ENCODE measurements at regions not wholly inside any gene's neighbourhood (a gene's known extent, or its start where the extent isn't known, plus 50 kb on each side); places are given as distances from the start of the nearest gene placed in this dataset.

- no peak overlapping the region for H3K9ac ChIP-seq (ENCODE audit: low read depth, low read length)
- H3K36me3 ChIP-seq (ENCODE audit: control insufficient read depth, insufficient read depth, low read length) = no peaks in the 10 kb centered on the region
- no peaks in the 10 kb centered on the region for H3K4me1 ChIP-seq (ENCODE audit: control insufficient read depth, insufficient read depth, low read length)
- H3K27me3 ChIP-seq (ENCODE audit: control insufficient read depth, insufficient read depth, low read length) = peaks cover 100% of the 10 kb centered on the region
- H3K9me3 ChIP-seq (ENCODE audit: control insufficient read depth, insufficient read depth, low read length) = no peaks in the 10 kb centered on the region
- peak overlapping the region; percentile 15 for H3K4me3 ChIP-seq (ENCODE audit: low read depth, low read length)
Measured at GRCh38 chr15:96408591-96409183, 78.2 kb downstream of the NR2F2 start.

DNA sequence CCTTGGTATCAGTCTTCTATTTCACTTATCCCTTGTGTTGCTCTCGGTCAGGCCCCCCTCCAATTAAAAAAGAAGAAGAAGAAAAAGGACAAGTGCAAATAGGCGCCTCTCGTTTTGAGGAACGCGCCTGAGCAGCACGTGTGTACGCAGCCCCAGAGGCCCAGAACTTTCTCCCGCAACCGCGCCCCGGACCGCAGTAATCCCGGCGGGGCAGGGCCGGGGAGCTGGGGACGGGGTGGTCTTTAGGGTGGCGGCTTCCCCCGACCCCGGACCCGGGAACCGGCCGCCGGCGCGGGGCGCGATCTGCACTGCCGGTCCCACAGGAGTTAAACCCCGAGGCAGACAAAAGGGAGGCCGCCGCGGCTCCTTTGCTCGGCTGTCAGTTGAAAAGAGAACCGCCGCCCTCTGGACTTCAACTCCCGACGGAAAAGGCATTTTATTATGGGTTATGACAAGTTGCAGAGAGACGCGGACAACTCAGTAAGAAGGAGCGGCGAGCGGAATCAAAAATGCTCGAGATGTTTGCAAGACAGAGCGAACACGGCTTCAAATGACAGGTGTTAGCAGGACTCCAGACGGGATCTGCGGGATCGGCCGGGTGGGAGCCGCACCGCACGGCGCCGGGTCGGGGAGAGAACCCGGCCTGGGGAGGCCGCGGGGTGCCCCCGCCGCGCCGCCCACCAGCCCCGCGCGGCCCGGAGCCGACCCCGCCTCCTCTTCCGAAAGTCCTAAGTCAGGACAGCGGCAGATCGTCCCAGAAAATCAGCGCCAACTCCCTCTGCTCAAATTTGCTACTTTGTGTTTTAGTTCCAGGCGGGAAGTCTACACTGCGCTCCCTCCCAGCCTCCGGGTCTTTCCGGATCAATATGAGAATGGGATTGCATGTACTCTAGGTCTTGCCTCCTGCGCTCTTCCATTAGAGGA, 79.0 kb downstream of the NR2F2 start:
- Histone ChIP-seq H3K4me3 (ENCODE audit: low read depth, low read length) (peak overlapping the region; percentile 15), H3K4me1 (ENCODE audit: control insufficient read depth, insufficient read depth, low read length) (no peaks in the 10 kb centered on the region), H3K9ac (ENCODE audit: low read depth, low read length) (no peak overlapping the region), H3K27me3 (ENCODE audit: control insufficient read depth, insufficient read depth, low read length) (peaks cover 100% of the 10 kb centered on the region), H3K9me3 (ENCODE audit: control insufficient read depth, insufficient read depth, low read length) (no peaks in the 10 kb centered on the region), H3K36me3 (ENCODE audit: control insufficient read depth, insufficient read depth, low read length) (no peaks in the 10 kb centered on the region)

GRCh38 chr15:96410175-96411055, 79.9 kb downstream of the NR2F2 start:
- peaks cover 100% of the 10 kb centered on the region for H3K27me3 ChIP-seq (ENCODE audit: control insufficient read depth, insufficient read depth, low read length)

GRCh38 chr15:96411056-96412031, 80.8 kb downstream of the NR2F2 start:
- H3K9me3 ChIP-seq (ENCODE audit: control insufficient read depth, insufficient read depth, low read length) = no peaks in the 10 kb centered on the region
- peaks cover 100% of the 10 kb centered on the region for H3K27me3 ChIP-seq (ENCODE audit: control insufficient read depth, insufficient read depth, low read length)
- H3K9ac ChIP-seq (ENCODE audit: low read depth, low read length) = no peak overlapping the region
- no peaks in the 10 kb centered on the region for H3K36me3 ChIP-seq (ENCODE audit: control insufficient read depth, insufficient read depth, low read length)
- H3K4me3 ChIP-seq (ENCODE audit: low read depth, low read length) = no peak overlapping the region
- no peaks in the 10 kb centered on the region for H3K4me1 ChIP-seq (ENCODE audit: control insufficient read depth, insufficient read depth, low read length)

More at GRCh38 chr15:96410175-96411055, 79.9 kb downstream of the NR2F2 start:
- Histone ChIP-seq H3K9ac (ENCODE audit: low read depth, low read length) (no peak overlapping the region), H3K36me3 (ENCODE audit: control insufficient read depth, insufficient read depth, low read length) (no peaks in the 10 kb centered on the region), H3K4me1 (ENCODE audit: control insufficient read depth, insufficient read depth, low read length) (no peaks in the 10 kb centered on the region), H3K4me3 (ENCODE audit: low read depth, low read length) (peak overlapping the region; percentile 20), H3K9me3 (ENCODE audit: control insufficient read depth, insufficient read depth, low read length) (no peaks in the 10 kb centered on the region)

GRCh38 chr15:96412045-96412905, 81.8 kb downstream of the NR2F2 start:
- H3K9ac ChIP-seq (ENCODE audit: low read depth, low read length) = no peak overlapping the region
- H3K4me3 ChIP-seq (ENCODE audit: low read depth, low read length) = no peak overlapping the region
- H3K4me1 ChIP-seq (ENCODE audit: control insufficient read depth, insufficient read depth, low read length) = no peaks in the 10 kb centered on the region
- no peaks in the 10 kb centered on the region for H3K9me3 ChIP-seq (ENCODE audit: control insufficient read depth, insufficient read depth, low read length)
- peaks cover 100% of the 10 kb centered on the region for H3K27me3 ChIP-seq (ENCODE audit: control insufficient read depth, insufficient read depth, low read length)
- H3K36me3 ChIP-seq (ENCODE audit: control insufficient read depth, insufficient read depth, low read length) = no peaks in the 10 kb centered on the region

GRCh38 chr15:96412906-96413231, 82.4 kb downstream of the NR2F2 start:
- H3K9ac ChIP-seq (ENCODE audit: low read depth, low read length) = no peak overlapping the region
- H3K36me3 ChIP-seq (ENCODE audit: control insufficient read depth, insufficient read depth, low read length) = no peaks in the 10 kb centered on the region
- H3K4me3 ChIP-seq (ENCODE audit: low read depth, low read length) = no peak overlapping the region
- no peaks in the 10 kb centered on the region for H3K4me1 ChIP-seq (ENCODE audit: control insufficient read depth, insufficient read depth, low read length)
- no peaks in the 10 kb centered on the region for H3K9me3 ChIP-seq (ENCODE audit: control insufficient read depth, insufficient read depth, low read length)
- peaks cover 100% of the 10 kb centered on the region for H3K27me3 ChIP-seq (ENCODE audit: control insufficient read depth, insufficient read depth, low read length)

- Histone ChIP-seq H3K27me3 (ENCODE audit: control insufficient read depth, insufficient read depth, low read length) (peaks cover 100% of the 10 kb centered on the region), H3K4me1 (ENCODE audit: control insufficient read depth, insufficient read depth, low read length) (no peaks in the 10 kb centered on the region), H3K9ac (ENCODE audit: low read depth, low read length) (no peak overlapping the region), H3K36me3 (ENCODE audit: control insufficient read depth, insufficient read depth, low read length) (no peaks in the 10 kb centered on the region), H3K4me3 (ENCODE audit: low read depth, low read length) (no peak overlapping the region), H3K9me3 (ENCODE audit: control insufficient read depth, insufficient read depth, low read length) (no peaks in the 10 kb centered on the region)
Measured at GRCh38 chr15:96413657-96414056, 83.2 kb downstream of the NR2F2 start.

DNA sequence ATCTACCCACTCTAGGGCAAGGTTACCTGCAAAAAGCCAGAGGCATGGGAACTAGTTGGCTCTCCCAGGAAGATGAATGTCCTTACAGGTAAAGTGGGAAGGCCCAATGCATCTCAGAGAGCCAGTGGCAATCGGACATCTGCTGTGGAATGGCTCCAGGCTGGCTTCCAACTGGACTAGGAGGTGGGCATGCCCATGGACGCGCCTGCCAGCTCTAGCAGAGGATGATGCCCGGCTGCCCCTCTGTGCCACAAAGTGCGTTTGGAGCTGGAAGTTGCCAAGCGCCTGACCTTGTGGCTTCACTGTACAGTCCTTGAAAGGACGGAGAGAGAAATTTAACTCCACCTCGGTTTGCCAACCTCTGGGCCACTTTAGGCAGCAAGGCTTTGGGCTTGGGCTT, 84.4 kb downstream of the NR2F2 start:
- H3K9me3 ChIP-seq (ENCODE audit: control insufficient read depth, insufficient read depth, low read length) = no peaks in the 10 kb centered on the region
- no peaks in the 10 kb centered on the region for H3K4me1 ChIP-seq (ENCODE audit: control insufficient read depth, insufficient read depth, low read length)
- H3K27me3 ChIP-seq (ENCODE audit: control insufficient read depth, insufficient read depth, low read length) = peaks cover 100% of the 10 kb centered on the region

DNA sequence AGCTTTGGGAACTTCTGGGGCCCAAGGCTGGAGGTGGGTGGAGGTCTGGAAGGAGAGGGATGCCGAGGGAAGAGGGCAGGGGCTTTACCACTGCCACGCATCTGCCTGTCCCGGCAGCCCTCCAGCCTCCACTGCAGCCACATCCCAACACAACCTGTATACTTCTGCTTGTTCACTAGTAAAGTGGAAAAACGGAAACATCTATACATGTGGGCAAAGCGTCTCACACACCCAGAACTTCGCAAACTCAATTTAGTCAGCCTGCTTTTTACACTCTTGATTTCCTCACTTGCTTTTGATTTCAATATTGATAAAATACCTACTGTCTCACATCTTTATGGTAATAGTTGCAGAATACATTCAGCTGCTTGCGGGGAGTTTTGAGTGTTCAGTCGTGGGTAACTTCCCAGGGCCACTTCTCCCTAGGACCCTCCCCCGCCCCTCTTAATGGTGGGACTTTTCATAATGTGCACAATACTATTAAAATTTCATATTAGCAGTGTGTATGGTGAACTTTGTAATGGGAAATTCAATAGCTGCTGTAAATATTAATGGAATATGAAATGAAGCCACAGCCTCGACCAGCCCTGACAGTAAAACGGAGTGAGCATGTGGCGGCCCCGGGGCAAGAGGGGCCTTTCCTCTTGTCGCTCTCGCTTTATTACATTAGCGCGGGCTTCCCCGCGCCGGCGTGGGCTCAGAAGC, 85.2 kb downstream of the NR2F2 start:
- H3K9me3 ChIP-seq (ENCODE audit: control insufficient read depth, insufficient read depth, low read length) = no peaks in the 10 kb centered on the region
- peaks cover 100% of the 10 kb centered on the region for H3K27me3 ChIP-seq (ENCODE audit: control insufficient read depth, insufficient read depth, low read length)
- H3K4me1 ChIP-seq (ENCODE audit: control insufficient read depth, insufficient read depth, low read length) = peaks cover 1% of the 10 kb centered on the region
- no peaks in the 10 kb centered on the region for H3K36me3 ChIP-seq (ENCODE audit: control insufficient read depth, insufficient read depth, low read length)
- peak overlapping the region; percentile 24 for H3K4me3 ChIP-seq (ENCODE audit: low read depth, low read length)
- no peak overlapping the region for H3K9ac ChIP-seq (ENCODE audit: low read depth, low read length)

More for the DNA sequence above, 84.4 kb downstream of the NR2F2 start:
- peak overlapping the region; percentile 12 for H3K4me3 ChIP-seq (ENCODE audit: low read depth, low read length)
- H3K36me3 ChIP-seq (ENCODE audit: control insufficient read depth, insufficient read depth, low read length) = no peaks in the 10 kb centered on the region
- no peak overlapping the region for H3K9ac ChIP-seq (ENCODE audit: low read depth, low read length)
